ENCODE measurements at regions not wholly inside any gene's neighbourhood (a gene's known extent, or its start where the extent isn't known, plus 50 kb on each side); places are given as distances from the start of the nearest gene placed in this dataset.

GRCh38 chr14:88085736-88086135 is 80.8 kb downstream of the GPR65 start:
- H3K4me1 Mint-ChIP-seq (ENCODE audit: low read depth), result no peaks in the 10 kb centered on the region
- H3K9me3 Mint-ChIP-seq, result peaks cover 16% of the 10 kb centered on the region
- H3K27ac Mint-ChIP-seq, result no peak overlapping the region
- no peaks in the 10 kb centered on the region for H3K27me3 Mint-ChIP-seq (ENCODE audit: insufficient read depth)
- no peak overlapping the region for H3K4me3 Mint-ChIP-seq
- DNase-seq, result no peak
- peaks cover 5% of the 10 kb centered on the region; the same call in 1 of the 2 replicates for H3K36me3 Mint-ChIP-seq (ENCODE audit: low read depth)
- TF ChIP-seq, protein P1, sequence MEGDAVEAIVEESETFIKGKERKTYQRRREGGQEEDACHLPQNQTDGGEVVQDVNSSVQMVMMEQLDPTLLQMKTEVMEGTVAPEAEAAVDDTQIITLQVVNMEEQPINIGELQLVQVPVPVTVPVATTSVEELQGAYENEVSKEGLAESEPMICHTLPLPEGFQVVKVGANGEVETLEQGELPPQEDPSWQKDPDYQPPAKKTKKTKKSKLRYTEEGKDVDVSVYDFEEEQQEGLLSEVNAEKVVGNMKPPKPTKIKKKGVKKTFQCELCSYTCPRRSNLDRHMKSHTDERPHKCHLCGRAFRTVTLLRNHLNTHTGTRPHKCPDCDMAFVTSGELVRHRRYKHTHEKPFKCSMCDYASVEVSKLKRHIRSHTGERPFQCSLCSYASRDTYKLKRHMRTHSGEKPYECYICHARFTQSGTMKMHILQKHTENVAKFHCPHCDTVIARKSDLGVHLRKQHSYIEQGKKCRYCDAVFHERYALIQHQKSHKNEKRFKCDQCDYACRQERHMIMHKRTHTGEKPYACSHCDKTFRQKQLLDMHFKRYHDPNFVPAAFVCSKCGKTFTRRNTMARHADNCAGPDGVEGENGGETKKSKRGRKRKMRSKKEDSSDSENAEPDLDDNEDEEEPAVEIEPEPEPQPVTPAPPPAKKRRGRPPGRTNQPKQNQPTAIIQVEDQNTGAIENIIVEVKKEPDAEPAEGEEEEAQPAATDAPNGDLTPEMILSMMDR (IDR thresholded peaks at IDR 0.05), result no peak

DNA sequence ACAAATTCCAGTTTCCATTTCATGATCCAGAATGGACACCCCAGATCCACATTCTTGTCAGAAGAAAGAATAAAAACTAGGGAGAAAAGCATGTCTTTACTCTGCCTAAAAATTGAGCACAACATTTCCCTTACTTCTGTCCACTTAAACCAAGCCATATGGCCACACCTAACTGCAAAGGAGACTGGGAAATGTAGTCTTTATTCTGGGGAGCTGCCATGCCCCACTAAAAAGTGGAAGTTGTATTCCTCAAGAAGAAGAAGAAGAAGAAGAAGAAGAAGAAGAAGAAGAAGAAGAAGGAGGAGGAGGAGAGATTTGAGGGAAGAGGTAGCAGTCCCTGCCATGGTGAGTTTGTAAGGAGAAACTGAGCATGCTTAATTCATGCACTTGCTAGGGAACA is 84.5 kb downstream of the GPR65 start:
- no peak overlapping the region for H3K4me3 Mint-ChIP-seq
- no peak for DNase-seq
- TF ChIP-seq, protein P1 (IDR thresholded peaks at IDR 0.05), result no peak
- H3K36me3 Mint-ChIP-seq (ENCODE audit: low read depth), result no peaks in the 10 kb centered on the region
- H3K9me3 Mint-ChIP-seq, result peaks cover 8% of the 10 kb centered on the region
- H3K27ac Mint-ChIP-seq, result no peak overlapping the region
- no peaks in the 10 kb centered on the region for H3K27me3 Mint-ChIP-seq (ENCODE audit: insufficient read depth)
- H3K4me1 Mint-ChIP-seq (ENCODE audit: low read depth), result no peaks in the 10 kb centered on the region

DNA sequence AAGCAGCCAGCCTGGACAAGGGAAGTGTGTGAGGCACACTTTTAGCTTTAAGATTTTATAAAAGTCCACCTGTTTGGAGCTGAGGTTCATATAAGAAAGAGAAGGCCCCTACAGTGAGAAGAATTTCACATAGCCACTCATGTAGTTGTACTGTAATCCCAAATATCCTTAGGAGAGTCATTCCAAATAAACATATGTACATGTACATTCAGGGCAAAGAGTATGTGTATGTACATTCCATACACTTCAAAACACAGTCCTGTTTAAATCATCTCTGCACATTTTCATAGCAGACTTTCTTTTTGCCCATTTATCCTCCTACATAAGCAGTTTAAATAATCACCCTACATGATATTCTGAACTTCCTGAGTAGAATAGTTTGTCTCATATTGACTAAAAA is 87.6 kb downstream of the GPR65 start:
- TF ChIP-seq, protein P1 (IDR thresholded peaks at IDR 0.05), result no peak
- H3K36me3 Mint-ChIP-seq (ENCODE audit: low read depth), result no peaks in the 10 kb centered on the region
- peaks cover 13% of the 10 kb centered on the region for H3K9me3 Mint-ChIP-seq
- no peaks in the 10 kb centered on the region for H3K4me1 Mint-ChIP-seq (ENCODE audit: low read depth)
- no peak for DNase-seq
- H3K27ac Mint-ChIP-seq, result no peak overlapping the region
- no peak overlapping the region for H3K4me3 Mint-ChIP-seq
- no peaks in the 10 kb centered on the region for H3K27me3 Mint-ChIP-seq (ENCODE audit: insufficient read depth)

GRCh38 chr14:88095791-88096190 is 90.9 kb downstream of the GPR65 start:
- H3K36me3 Mint-ChIP-seq (ENCODE audit: low read depth), result no peaks in the 10 kb centered on the region
- peaks cover 5% of the 10 kb centered on the region for H3K9me3 Mint-ChIP-seq
- TF ChIP-seq, protein P1 (IDR thresholded peaks at IDR 0.05), result no peak
- no peaks in the 10 kb centered on the region for H3K27me3 Mint-ChIP-seq (ENCODE audit: insufficient read depth)
- no peak overlapping the region for H3K27ac Mint-ChIP-seq
- no peak for DNase-seq
- no peak overlapping the region for H3K4me3 Mint-ChIP-seq
- H3K4me1 Mint-ChIP-seq (ENCODE audit: low read depth), result no peaks in the 10 kb centered on the region

DNA sequence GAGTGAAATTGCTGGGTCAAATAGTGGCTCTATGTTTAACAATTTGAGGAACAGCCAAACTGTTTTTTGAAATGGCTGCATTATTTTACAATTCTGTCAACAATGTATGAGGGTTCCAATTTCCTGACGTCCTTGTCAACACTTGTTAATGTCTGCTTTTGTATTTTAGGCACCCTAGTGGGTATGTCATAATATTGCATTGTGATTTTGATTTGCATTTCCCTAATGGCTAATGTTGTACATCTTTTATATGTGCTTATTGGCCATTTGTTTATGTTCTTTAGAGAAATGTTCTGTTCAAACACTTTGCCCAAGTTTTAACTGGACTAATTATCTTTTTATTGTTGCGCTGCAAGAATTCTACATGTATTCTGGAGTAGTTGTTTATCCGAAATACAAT is 93.2 kb downstream of the GPR65 start:
- Mint-ChIP-seq H3K27me3 (ENCODE audit: insufficient read depth) (no peaks in the 10 kb centered on the region), H3K27ac (no peak overlapping the region), H3K4me1 (ENCODE audit: low read depth) (no peaks in the 10 kb centered on the region), H3K36me3 (ENCODE audit: low read depth) (no peaks in the 10 kb centered on the region), H3K4me3 (no peak overlapping the region), H3K9me3 (peaks cover 10% of the 10 kb centered on the region)
- TF ChIP-seq, protein P1 (IDR thresholded peaks at IDR 0.05), result no peak
- DNase-seq, result no peak

- Mint-ChIP-seq H3K36me3 (ENCODE audit: low read depth) (no peaks in the 10 kb centered on the region), H3K9me3 (peaks cover 25% of the 10 kb centered on the region), H3K4me3 (no peak overlapping the region), H3K27me3 (ENCODE audit: insufficient read depth) (peaks cover 2% of the 10 kb centered on the region; the same call in 1 of the 2 replicates), H3K4me1 (ENCODE audit: low read depth) (no peaks in the 10 kb centered on the region), H3K27ac (no peak overlapping the region)
- no peak for DNase-seq
- TF ChIP-seq, protein P1 (IDR thresholded peaks at IDR 0.05), result no peak
Observed at GRCh38 chr14:88104710-88105109, 99.8 kb downstream of the GPR65 start.

Data from HFFc6 (cell line).